ENCODE measurements at regions not wholly inside any gene's neighbourhood (a gene's known extent, or its start where the extent isn't known, plus 50 kb on each side); places are given as distances from the start of the nearest gene placed in this dataset.

DNA sequence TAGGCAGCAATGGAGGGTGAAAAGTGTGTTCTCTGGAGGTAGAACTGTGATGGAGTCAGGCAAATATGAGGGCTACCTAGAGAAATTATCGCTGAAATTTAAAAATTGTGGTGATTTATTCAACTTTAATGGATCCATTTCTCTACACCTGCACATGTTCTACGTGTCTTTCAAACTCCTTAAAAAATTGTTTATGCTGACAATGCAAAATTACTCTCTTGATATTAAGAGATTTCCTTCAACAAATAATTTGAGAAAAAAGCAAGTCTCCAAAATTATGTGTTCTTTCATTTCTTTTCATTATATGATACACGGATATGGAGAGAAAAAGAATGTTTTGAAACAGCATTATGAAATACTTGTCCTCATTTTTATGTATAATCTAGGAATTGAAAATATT is 1151.4 kb upstream of the PABPC4L start:
- TF ChIP-seq, protein P1, sequence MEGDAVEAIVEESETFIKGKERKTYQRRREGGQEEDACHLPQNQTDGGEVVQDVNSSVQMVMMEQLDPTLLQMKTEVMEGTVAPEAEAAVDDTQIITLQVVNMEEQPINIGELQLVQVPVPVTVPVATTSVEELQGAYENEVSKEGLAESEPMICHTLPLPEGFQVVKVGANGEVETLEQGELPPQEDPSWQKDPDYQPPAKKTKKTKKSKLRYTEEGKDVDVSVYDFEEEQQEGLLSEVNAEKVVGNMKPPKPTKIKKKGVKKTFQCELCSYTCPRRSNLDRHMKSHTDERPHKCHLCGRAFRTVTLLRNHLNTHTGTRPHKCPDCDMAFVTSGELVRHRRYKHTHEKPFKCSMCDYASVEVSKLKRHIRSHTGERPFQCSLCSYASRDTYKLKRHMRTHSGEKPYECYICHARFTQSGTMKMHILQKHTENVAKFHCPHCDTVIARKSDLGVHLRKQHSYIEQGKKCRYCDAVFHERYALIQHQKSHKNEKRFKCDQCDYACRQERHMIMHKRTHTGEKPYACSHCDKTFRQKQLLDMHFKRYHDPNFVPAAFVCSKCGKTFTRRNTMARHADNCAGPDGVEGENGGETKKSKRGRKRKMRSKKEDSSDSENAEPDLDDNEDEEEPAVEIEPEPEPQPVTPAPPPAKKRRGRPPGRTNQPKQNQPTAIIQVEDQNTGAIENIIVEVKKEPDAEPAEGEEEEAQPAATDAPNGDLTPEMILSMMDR (IDR thresholded peaks at IDR 0.05) = no peak
- TF ChIP-seq EP300 (IDR thresholded peaks at IDR 0.05) = no peak
- no peak for TF ChIP-seq POLR2A (IDR thresholded peaks at IDR 0.05)
- TF ChIP-seq POLR2AphosphoS5 (IDR thresholded peaks at IDR 0.05) = no peak

All from suprapubic skin (tissue), 4 donors.